H1 (cell line): ENCODE measurements at regions not wholly inside any gene's neighbourhood (a gene's known extent, or its start where the extent isn't known, plus 50 kb on each side); places are given as distances from the start of the nearest gene placed in this dataset.

Experiments used
- EZH2 ChIP-seq: fragments of 200-600 bp; sonication (generic); IDR thresholded peaks from 2 replicates; pipeline ENCODE4 v1.7.1; 2012; ENCODE audit warnings: low read depth, mild to moderate bottlenecking, moderate library complexity, low read length, inconsistent platforms; ENCODE audit not compliant: severe bottlenecking
- GABPA ChIP-seq: IDR thresholded peaks from 2 replicates; pipeline ENCODE4 v1.6.1; 2011; ENCODE audit warnings: mild to moderate bottlenecking, low read length, moderate library complexity, borderline replicate concordance; ENCODE audit not compliant: insufficient read depth
- GTF2F1 ChIP-seq: IDR thresholded peaks from 2 replicates; pipeline ENCODE4 v1.6.1; 2012; ENCODE audit warnings: low read depth, low read length, improper control_type of control experiment, borderline replicate concordance
- KDM1A ChIP-seq: fragments of 200-600, 300-600 bp; sonication (generic); IDR thresholded peaks from 2 replicates; pipeline ENCODE4 v1.7.1; 2016; ENCODE audit warnings: mild to moderate bottlenecking, low read length, borderline replicate concordance
- NANOG ChIP-seq: IDR thresholded peaks from 2 replicates; pipeline ENCODE4 v1.6.1; 2011; ENCODE audit warnings: low read length, low read depth, mild to moderate bottlenecking, inconsistent platforms; ENCODE audit not compliant: insufficient read depth, poor library complexity, severe bottlenecking
- NRF1 ChIP-seq: IDR thresholded peaks from 2 replicates; pipeline ENCODE4 v1.6.1; 2011; ENCODE audit warnings: mild to moderate bottlenecking, low read depth, low read length, improper control_type of control experiment
- RNF2 ChIP-seq: fragments of 200-900, 300-1000 bp; sonication (generic); IDR thresholded peaks from 2 replicates; pipeline ENCODE4 v1.7.1; 2016; ENCODE audit warnings: borderline replicate concordance, low read depth, mild to moderate bottlenecking, antibody characterized with exemption, low read length; ENCODE audit not compliant: poor library complexity, severe bottlenecking; ENCODE audit errors: missing control alignments
- SP1 ChIP-seq: IDR thresholded peaks from 2 replicates; pipeline ENCODE4 v1.6.1; 2011; ENCODE audit warnings: low read depth, low read length
- SP2 ChIP-seq: IDR thresholded peaks from 2 replicates; pipeline ENCODE4 v1.6.1; 2012; ENCODE audit warnings: mild to moderate bottlenecking, low read length, inconsistent platforms
- YY1 ChIP-seq: IDR thresholded peaks from 2 replicates; pipeline ENCODE4 v1.6.1; 2011; ENCODE audit warnings: low read depth, mild to moderate bottlenecking, low read length
- TF ChIP-seq, protein P1 (sequence below): fragments of 300-600 bp; sonication (generic); IDR thresholded peaks from 2 replicates; pipeline ENCODE4 v1.7.1; 2012; ENCODE audit warnings: low read length, moderate library complexity, mild to moderate bottlenecking, inconsistent platforms; ENCODE audit not compliant: insufficient replicate concordance
- TF ChIP-seq, protein P2 (sequence below): IDR thresholded peaks from 2 replicates; pipeline ENCODE4 v1.6.1; 2012; ENCODE audit warnings: inconsistent platforms

DNA sequence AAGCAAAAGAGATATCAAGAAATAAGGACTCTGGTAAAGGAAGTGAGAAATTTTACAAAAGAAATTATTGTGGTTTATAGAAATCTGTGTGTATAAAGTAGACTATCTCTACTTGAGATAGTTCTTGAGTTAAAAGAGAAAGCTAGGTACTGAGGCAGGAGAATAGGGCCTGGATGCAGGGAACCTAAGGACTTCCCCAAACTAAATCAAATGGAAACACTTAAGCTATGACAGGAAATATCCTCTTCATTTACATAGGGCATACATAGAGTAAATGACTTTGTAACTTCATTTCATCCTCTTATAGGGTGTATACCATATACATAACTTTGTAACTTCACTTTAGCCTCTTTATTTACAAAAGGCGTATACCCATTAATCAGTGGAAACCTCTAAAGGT lies 219.2 kb upstream of the RGPD4 start (continued):
- TF ChIP-seq, protein P1, sequence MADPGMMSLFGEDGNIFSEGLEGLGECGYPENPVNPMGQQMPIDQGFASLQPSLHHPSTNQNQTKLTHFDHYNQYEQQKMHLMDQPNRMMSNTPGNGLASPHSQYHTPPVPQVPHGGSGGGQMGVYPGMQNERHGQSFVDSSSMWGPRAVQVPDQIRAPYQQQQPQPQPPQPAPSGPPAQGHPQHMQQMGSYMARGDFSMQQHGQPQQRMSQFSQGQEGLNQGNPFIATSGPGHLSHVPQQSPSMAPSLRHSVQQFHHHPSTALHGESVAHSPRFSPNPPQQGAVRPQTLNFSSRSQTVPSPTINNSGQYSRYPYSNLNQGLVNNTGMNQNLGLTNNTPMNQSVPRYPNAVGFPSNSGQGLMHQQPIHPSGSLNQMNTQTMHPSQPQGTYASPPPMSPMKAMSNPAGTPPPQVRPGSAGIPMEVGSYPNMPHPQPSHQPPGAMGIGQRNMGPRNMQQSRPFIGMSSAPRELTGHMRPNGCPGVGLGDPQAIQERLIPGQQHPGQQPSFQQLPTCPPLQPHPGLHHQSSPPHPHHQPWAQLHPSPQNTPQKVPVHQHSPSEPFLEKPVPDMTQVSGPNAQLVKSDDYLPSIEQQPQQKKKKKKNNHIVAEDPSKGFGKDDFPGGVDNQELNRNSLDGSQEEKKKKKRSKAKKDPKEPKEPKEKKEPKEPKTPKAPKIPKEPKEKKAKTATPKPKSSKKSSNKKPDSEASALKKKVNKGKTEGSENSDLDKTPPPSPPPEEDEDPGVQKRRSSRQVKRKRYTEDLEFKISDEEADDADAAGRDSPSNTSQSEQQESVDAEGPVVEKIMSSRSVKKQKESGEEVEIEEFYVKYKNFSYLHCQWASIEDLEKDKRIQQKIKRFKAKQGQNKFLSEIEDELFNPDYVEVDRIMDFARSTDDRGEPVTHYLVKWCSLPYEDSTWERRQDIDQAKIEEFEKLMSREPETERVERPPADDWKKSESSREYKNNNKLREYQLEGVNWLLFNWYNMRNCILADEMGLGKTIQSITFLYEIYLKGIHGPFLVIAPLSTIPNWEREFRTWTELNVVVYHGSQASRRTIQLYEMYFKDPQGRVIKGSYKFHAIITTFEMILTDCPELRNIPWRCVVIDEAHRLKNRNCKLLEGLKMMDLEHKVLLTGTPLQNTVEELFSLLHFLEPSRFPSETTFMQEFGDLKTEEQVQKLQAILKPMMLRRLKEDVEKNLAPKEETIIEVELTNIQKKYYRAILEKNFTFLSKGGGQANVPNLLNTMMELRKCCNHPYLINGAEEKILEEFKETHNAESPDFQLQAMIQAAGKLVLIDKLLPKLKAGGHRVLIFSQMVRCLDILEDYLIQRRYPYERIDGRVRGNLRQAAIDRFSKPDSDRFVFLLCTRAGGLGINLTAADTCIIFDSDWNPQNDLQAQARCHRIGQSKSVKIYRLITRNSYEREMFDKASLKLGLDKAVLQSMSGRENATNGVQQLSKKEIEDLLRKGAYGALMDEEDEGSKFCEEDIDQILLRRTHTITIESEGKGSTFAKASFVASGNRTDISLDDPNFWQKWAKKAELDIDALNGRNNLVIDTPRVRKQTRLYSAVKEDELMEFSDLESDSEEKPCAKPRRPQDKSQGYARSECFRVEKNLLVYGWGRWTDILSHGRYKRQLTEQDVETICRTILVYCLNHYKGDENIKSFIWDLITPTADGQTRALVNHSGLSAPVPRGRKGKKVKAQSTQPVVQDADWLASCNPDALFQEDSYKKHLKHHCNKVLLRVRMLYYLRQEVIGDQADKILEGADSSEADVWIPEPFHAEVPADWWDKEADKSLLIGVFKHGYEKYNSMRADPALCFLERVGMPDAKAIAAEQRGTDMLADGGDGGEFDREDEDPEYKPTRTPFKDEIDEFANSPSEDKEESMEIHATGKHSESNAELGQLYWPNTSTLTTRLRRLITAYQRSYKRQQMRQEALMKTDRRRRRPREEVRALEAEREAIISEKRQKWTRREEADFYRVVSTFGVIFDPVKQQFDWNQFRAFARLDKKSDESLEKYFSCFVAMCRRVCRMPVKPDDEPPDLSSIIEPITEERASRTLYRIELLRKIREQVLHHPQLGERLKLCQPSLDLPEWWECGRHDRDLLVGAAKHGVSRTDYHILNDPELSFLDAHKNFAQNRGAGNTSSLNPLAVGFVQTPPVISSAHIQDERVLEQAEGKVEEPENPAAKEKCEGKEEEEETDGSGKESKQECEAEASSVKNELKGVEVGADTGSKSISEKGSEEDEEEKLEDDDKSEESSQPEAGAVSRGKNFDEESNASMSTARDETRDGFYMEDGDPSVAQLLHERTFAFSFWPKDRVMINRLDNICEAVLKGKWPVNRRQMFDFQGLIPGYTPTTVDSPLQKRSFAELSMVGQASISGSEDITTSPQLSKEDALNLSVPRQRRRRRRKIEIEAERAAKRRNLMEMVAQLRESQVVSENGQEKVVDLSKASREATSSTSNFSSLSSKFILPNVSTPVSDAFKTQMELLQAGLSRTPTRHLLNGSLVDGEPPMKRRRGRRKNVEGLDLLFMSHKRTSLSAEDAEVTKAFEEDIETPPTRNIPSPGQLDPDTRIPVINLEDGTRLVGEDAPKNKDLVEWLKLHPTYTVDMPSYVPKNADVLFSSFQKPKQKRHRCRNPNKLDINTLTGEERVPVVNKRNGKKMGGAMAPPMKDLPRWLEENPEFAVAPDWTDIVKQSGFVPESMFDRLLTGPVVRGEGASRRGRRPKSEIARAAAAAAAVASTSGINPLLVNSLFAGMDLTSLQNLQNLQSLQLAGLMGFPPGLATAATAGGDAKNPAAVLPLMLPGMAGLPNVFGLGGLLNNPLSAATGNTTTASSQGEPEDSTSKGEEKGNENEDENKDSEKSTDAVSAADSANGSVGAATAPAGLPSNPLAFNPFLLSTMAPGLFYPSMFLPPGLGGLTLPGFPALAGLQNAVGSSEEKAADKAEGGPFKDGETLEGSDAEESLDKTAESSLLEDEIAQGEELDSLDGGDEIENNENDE, result no peak
- TF ChIP-seq EZH2 (no peak), YY1 (no peak), KDM1A (no peak), RNF2 (no peak), NANOG (no peak), SP1 (no peak), GTF2F1 (no peak), NRF1 (no peak), SP2 (no peak), GABPA (no peak)
- TF ChIP-seq, protein P2, sequence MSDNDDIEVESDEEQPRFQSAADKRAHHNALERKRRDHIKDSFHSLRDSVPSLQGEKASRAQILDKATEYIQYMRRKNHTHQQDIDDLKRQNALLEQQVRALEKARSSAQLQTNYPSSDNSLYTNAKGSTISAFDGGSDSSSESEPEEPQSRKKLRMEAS, result no peak
